ENCODE measurements at regions not wholly inside any gene's neighbourhood (a gene's known extent, or its start where the extent isn't known, plus 50 kb on each side); places are given as distances from the start of the nearest gene placed in this dataset.

DNA sequence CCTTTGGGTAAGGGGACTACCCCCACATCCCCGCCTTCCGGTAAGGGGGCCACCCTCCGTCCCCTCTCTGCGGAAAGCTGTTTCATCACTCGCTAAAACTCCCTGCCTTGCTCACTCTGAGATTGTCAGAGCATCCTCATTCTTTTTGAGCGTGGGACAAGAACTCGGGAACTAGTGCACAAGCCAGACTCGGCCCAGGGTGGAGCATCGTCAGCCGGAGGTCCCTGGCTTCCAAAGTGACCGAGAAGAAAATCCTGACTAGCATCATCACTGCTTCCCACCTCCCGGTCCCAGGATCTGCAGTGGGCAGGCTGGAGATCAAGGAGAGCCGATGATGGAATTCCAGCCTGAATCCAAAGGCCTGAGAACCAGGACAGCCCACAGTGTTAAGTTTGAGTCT lies 380.3 kb downstream of the SEC14L1 start:
- TF ChIP-seq POLR2A (IDR thresholded peaks at IDR 0.05): no peak
- TF ChIP-seq, protein P1, sequence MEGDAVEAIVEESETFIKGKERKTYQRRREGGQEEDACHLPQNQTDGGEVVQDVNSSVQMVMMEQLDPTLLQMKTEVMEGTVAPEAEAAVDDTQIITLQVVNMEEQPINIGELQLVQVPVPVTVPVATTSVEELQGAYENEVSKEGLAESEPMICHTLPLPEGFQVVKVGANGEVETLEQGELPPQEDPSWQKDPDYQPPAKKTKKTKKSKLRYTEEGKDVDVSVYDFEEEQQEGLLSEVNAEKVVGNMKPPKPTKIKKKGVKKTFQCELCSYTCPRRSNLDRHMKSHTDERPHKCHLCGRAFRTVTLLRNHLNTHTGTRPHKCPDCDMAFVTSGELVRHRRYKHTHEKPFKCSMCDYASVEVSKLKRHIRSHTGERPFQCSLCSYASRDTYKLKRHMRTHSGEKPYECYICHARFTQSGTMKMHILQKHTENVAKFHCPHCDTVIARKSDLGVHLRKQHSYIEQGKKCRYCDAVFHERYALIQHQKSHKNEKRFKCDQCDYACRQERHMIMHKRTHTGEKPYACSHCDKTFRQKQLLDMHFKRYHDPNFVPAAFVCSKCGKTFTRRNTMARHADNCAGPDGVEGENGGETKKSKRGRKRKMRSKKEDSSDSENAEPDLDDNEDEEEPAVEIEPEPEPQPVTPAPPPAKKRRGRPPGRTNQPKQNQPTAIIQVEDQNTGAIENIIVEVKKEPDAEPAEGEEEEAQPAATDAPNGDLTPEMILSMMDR (IDR thresholded peaks at IDR 0.05): no peak
